Mesenchymal stem cell (in vitro differentiated cells and primary cell): ENCODE measurements at regions not wholly inside any gene's neighbourhood (a gene's known extent, or its start where the extent isn't known, plus 50 kb on each side); places are given as distances from the start of the nearest gene placed in this dataset.

Experiments used
- DNase-seq: peaks from one replicate; pipeline ENCODE4 v3.0.0-alpha.2; 2013
- H2AFZ ChIP-seq: one replicate; pipeline ENCODE4 v1.6.1; 2013; ENCODE audit warnings: low read depth, mild to moderate bottlenecking, control low read depth, inconsistent platforms, low read length, moderate library complexity
- H2AK5ac ChIP-seq: 2 replicates; pipeline ENCODE4 v1.6.1; 2013; ENCODE audit warnings: low read length, moderate library complexity, mild to moderate bottlenecking, inconsistent platforms; ENCODE audit not compliant: severe bottlenecking
- H2BK120ac ChIP-seq: one replicate; pipeline ENCODE4 v1.6.1; 2013; ENCODE audit warnings: low read depth, mild to moderate bottlenecking, inconsistent platforms, low read length, moderate library complexity
- H2BK12ac ChIP-seq, 2 experiments: one replicate each; pipeline ENCODE4 v1.6.1; 2013; ENCODE audit warnings: inconsistent platforms in 2 of 2, low read length in 2 of 2, mild to moderate bottlenecking in 2 of 2, moderate library complexity in 2 of 2, control low read depth in 1 of 2
- H2BK15ac ChIP-seq: one replicate; pipeline ENCODE4 v1.6.1; 2013; ENCODE audit warnings: mild to moderate bottlenecking, low read depth, inconsistent platforms; ENCODE audit not compliant: poor library complexity, severe bottlenecking
- H2BK5ac ChIP-seq: 2 replicates; pipeline ENCODE4 v1.6.1; 2013; ENCODE audit warnings: low read depth, mild to moderate bottlenecking, low read length, control low read depth, inconsistent platforms; ENCODE audit not compliant: poor library complexity, severe bottlenecking
- H3K14ac ChIP-seq, 2 experiments: one replicate each; pipeline ENCODE4 v1.6.1; 2013; ENCODE audit warnings: inconsistent platforms in 2 of 2, low read length in 2 of 2, control low read depth in 1 of 2, mild to moderate bottlenecking in 1 of 2, moderate library complexity in 1 of 2
- H3K18ac ChIP-seq, 2 experiments: one replicate each; pipeline ENCODE4 v1.6.1; 2013; ENCODE audit warnings: inconsistent platforms in 2 of 2, low read length in 2 of 2, control low read depth in 1 of 2, low read depth in 1 of 2, mild to moderate bottlenecking in 1 of 2
- H3K23ac ChIP-seq, 2 experiments: one replicate each; pipeline ENCODE4 v1.6.1; 2013; ENCODE audit warnings: inconsistent platforms in 2 of 2, low read length in 2 of 2, mild to moderate bottlenecking in 2 of 2, moderate library complexity in 2 of 2, control low read depth in 1 of 2
- H3K27ac ChIP-seq: 2 replicates; pipeline ENCODE4 v1.5.1; 2013; ENCODE audit warnings: mild to moderate bottlenecking, moderate library complexity, low read length, control low read depth, inconsistent platforms; ENCODE audit not compliant: poor library complexity, severe bottlenecking
- H3K27me3 ChIP-seq, 2 experiments: 2 replicates each; pipeline versions ENCODE4 v1.6.1 to v1.7.0; 2013; ENCODE audit warnings: low read length in 2 of 2, mild to moderate bottlenecking in 2 of 2, moderate library complexity in 2 of 2, control low read depth in 1 of 2, inconsistent platforms in 1 of 2; ENCODE audit not compliant: control insufficient read depth in 1 of 2, insufficient read depth in 1 of 2
- H3K36me3 ChIP-seq, 2 experiments: 2 replicates each; pipeline versions ENCODE4 v1.6.1 to v1.7.0; 2013; ENCODE audit warnings: low read length in 2 of 2, control low read depth in 1 of 2, inconsistent platforms in 1 of 2, low read depth in 1 of 2, mild to moderate bottlenecking in 1 of 2; ENCODE audit not compliant: insufficient read depth in 2 of 2, control insufficient read depth in 1 of 2
- H3K4ac ChIP-seq, 2 experiments: one replicate each; pipeline ENCODE4 v1.6.1; 2013; ENCODE audit warnings: inconsistent platforms in 2 of 2, low read length in 2 of 2, mild to moderate bottlenecking in 2 of 2, moderate library complexity in 2 of 2, control low read depth in 1 of 2, low read depth in 1 of 2
- H3K4me1 ChIP-seq: 2 replicates; pipeline ENCODE4 v1.6.1; 2013; ENCODE audit warnings: low read depth, low read length, control low read depth; ENCODE audit not compliant: control insufficient read depth, insufficient read depth
- H3K4me2 ChIP-seq: 2 replicates; pipeline ENCODE4 v1.6.1; 2013; ENCODE audit warnings: low read length, mild to moderate bottlenecking, inconsistent platforms; ENCODE audit not compliant: poor library complexity, severe bottlenecking
- H3K4me3 ChIP-seq, 2 experiments: 2 replicates each; pipeline versions ENCODE4 v1.5.1 to v1.7.0; 2013; ENCODE audit warnings: low read length in 2 of 2, mild to moderate bottlenecking in 2 of 2, control low read depth in 1 of 2, low read depth in 1 of 2; ENCODE audit not compliant: insufficient read depth in 1 of 2
- H3K79me1 ChIP-seq: replicated peaks from 2 replicates; pipeline ENCODE4 v1.6.1; 2013; ENCODE audit warnings: mild to moderate bottlenecking, control low read depth, low read length, inconsistent platforms; ENCODE audit not compliant: poor library complexity, severe bottlenecking
- H3K9ac ChIP-seq: 2 replicates; pipeline ENCODE4 v1.7.0; 2013; ENCODE audit warnings: mild to moderate bottlenecking, low read length, moderate library complexity
- H3K9me3 ChIP-seq: 2 replicates; pipeline ENCODE4 v1.7.0; 2013; ENCODE audit warnings: mild to moderate bottlenecking, low read length; ENCODE audit not compliant: control insufficient read depth
- H4K8ac ChIP-seq: one replicate; pipeline ENCODE4 v1.6.1; 2013; ENCODE audit warnings: inconsistent platforms, mild to moderate bottlenecking, low read length, moderate library complexity
- H4K91ac ChIP-seq: one replicate; pipeline ENCODE4 v1.6.1; 2013; ENCODE audit warnings: mild to moderate bottlenecking, low read length, inconsistent platforms
- WGBS: methylation state at CpG from one replicate; pipeline ENCODE4 v1.1.7; 2013; ENCODE audit warnings: mixed read lengths; 5-methylcytosine and 5-hydroxymethylcytosine counted together

- no peak overlapping the region for H3K14ac ChIP-seq
- peaks cover 2 to 28% of the 10 kb centered on the region in 2 experiments for H3K27me3 ChIP-seq
- H3K36me3 ChIP-seq: no peaks in the 10 kb centered on the region
- H3K4me3 ChIP-seq: no peak overlapping the region
- H4K8ac ChIP-seq: no peak overlapping the region
- H2AFZ ChIP-seq: no peak overlapping the region
- H4K91ac ChIP-seq: no peak overlapping the region
- no peak for DNase-seq
- no peak overlapping the region for H2BK120ac ChIP-seq
- no peak overlapping the region for H3K23ac ChIP-seq
- no peaks in the 10 kb centered on the region for H3K79me1 ChIP-seq
- no peak overlapping the region for H2BK5ac ChIP-seq
- H3K27ac ChIP-seq: no peak overlapping the region
- no peak overlapping the region for H3K4me2 ChIP-seq
- H3K4me1 ChIP-seq: peaks cover 2% of the 10 kb centered on the region
- no peak overlapping the region for H2BK12ac ChIP-seq
- H3K9ac ChIP-seq: no peak overlapping the region
- H3K9me3 ChIP-seq: no peaks in the 10 kb centered on the region
- no peak overlapping the region for H3K18ac ChIP-seq
- no peak overlapping the region for H3K4ac ChIP-seq
- no peak overlapping the region for H2BK15ac ChIP-seq
- no peak overlapping the region for H2AK5ac ChIP-seq
Observed at GRCh38 chr10:78547905-78548304, 514.2 kb downstream of the RPS24 start.

- Histone ChIP-seq H3K4me3 (no peak overlapping the region), H3K4ac (no peak overlapping the region)
- DNase-seq: no peak
Observed at GRCh38 chr10:78548369-78548768, 514.7 kb downstream of the RPS24 start.

GRCh38 chr10:78549140-78549935 is 515.7 kb downstream of the RPS24 start:
- H2BK12ac ChIP-seq: no peak overlapping the region
- H2AFZ ChIP-seq: no peak overlapping the region
- H2BK15ac ChIP-seq: no peak overlapping the region
- H2BK5ac ChIP-seq: no peak overlapping the region
- H2AK5ac ChIP-seq: no peak overlapping the region
- DNase-seq: no peak
- no peak overlapping the region for H3K18ac ChIP-seq
- no peaks in the 10 kb centered on the region for H3K36me3 ChIP-seq
- no peak overlapping the region for H4K8ac ChIP-seq
- no peak overlapping the region for H3K27ac ChIP-seq
- no peak overlapping the region for H3K4me3 ChIP-seq
- no peak overlapping the region for H3K23ac ChIP-seq
- H2BK120ac ChIP-seq: no peak overlapping the region
- no peak overlapping the region for H3K14ac ChIP-seq
- H3K4me1 ChIP-seq: peaks cover 2% of the 10 kb centered on the region
- no peak overlapping the region for H4K91ac ChIP-seq
- H3K79me1 ChIP-seq: no peaks in the 10 kb centered on the region
- no peaks in the 10 kb centered on the region for H3K9me3 ChIP-seq
- H3K9ac ChIP-seq: no peak overlapping the region
- 78% methylated on average over 3 of the region's 9 CpGs for WGBS
- no peak overlapping the region for H3K4me2 ChIP-seq
- peaks cover 2 to 24% of the 10 kb centered on the region in 2 experiments for H3K27me3 ChIP-seq
- no peak overlapping the region for H3K4ac ChIP-seq

More at GRCh38 chr10:78548369-78548768, 514.7 kb downstream of the RPS24 start:
- Histone ChIP-seq H3K79me1 (no peaks in the 10 kb centered on the region), H3K9me3 (no peaks in the 10 kb centered on the region), H3K23ac (no peak overlapping the region), H3K9ac (no peak overlapping the region), H3K27ac (no peak overlapping the region), H2AFZ (no peak overlapping the region), H2BK5ac (no peak overlapping the region), H3K4me1 (peaks cover 2% of the 10 kb centered on the region), H3K14ac (no peak overlapping the region), H3K27me3 (peaks cover 2 to 24% of the 10 kb centered on the region in 2 experiments), H2AK5ac (no peak overlapping the region), H4K91ac (no peak overlapping the region), H2BK15ac (no peak overlapping the region), H2BK120ac (no peak overlapping the region), H4K8ac (no peak overlapping the region), H3K18ac (no peak overlapping the region), H3K36me3 (no peaks in the 10 kb centered on the region), H3K4me2 (no peak overlapping the region), H2BK12ac (no peak overlapping the region)
- WGBS: 90% methylated on average over 3 of the region's 3 CpGs

- H4K91ac ChIP-seq: no peak overlapping the region
- 86% methylated on average over 4 of the region's 4 CpGs for WGBS
- H3K4me3 ChIP-seq: no peak overlapping the region
- H3K27ac ChIP-seq: no peak overlapping the region
- H3K27me3 ChIP-seq: peaks cover 2 to 24% of the 10 kb centered on the region in 2 experiments
- H3K14ac ChIP-seq: no peak overlapping the region
- H2BK120ac ChIP-seq: no peak overlapping the region
- H3K9me3 ChIP-seq: no peaks in the 10 kb centered on the region
- no peak overlapping the region for H2AFZ ChIP-seq
- no peak overlapping the region for H2BK5ac ChIP-seq
- peaks cover 2% of the 10 kb centered on the region for H3K4me1 ChIP-seq
- no peak overlapping the region for H3K4me2 ChIP-seq
- no peak for DNase-seq
- H2AK5ac ChIP-seq: no peak overlapping the region
- no peak overlapping the region for H4K8ac ChIP-seq
- no peak overlapping the region for H3K4ac ChIP-seq
- no peak overlapping the region for H3K18ac ChIP-seq
- H3K23ac ChIP-seq: no peak overlapping the region
- H2BK12ac ChIP-seq: no peak overlapping the region
- H3K9ac ChIP-seq: no peak overlapping the region
- no peaks in the 10 kb centered on the region for H3K36me3 ChIP-seq
- H3K79me1 ChIP-seq: no peaks in the 10 kb centered on the region
- no peak overlapping the region for H2BK15ac ChIP-seq
Observed at GRCh38 chr10:78550090-78550489, 516.4 kb downstream of the RPS24 start.
